Right hindlimb (tissue), 1 donor: ENCODE measurements at regions not wholly inside any gene's neighbourhood (a gene's known extent, or its start where the extent isn't known, plus 50 kb on each side); places are given as distances from the start of the nearest gene placed in this dataset.

ENCODE experiments used
- DNase-seq: peaks from one replicate; pipeline ENCODE4 v3.0.0-alpha.2; 2018

DNA sequence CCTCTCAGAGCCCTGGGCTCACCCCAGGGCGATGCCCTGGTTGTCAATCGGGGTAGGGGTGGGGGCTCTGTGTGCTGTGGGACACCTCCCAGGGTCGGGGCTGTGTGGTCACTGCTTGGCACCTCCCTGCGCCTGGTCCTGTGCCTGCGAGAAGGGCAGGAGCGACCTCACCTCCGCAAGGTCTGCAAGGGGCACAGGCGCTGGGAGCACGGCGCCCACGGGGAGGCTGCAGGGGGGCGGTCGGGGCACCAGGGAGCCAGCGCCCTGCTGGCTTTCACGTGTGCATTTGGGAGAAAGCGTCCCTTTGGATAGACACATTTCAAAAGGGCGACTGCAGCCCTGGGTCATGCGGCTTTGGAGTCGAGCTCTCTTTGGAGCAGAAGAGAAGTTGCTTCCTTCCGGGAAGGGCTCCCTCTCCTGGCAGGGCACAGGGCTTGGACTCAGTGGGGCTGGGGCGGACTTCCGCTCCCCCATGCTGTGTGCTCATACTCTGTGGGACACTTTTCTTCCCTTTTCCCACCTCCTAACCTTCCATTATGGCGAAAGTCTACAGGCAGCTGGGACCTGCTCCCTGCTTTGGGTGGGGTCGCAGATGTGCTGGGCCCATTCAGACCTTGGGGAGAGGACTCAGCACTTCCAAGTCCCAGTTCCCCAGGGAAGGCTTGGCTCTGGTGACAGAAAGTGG, 52.9 kb upstream of the SLC28A3 start:
- no peak for DNase-seq

DNA sequence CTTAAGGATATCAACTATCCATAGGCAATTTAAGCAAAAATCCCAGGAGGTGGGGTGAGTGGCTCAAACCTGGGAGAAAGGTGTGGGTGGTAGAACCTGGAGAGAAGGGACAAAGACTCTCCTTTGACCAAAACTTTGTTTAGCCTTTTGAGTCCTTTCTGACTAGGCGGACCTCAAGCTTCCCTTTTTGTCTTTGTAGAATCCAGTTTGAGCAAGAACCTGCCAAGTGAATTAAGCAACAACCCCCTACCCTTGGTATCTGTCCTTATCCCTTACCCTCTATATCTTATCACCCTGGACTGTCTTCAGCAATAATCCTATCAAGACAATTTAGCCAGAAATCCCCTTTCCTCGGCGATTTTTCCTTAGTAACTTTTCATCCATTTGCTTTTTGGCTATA, 53.5 kb upstream of the SLC28A3 start:
- DNase-seq: no peak

DNA sequence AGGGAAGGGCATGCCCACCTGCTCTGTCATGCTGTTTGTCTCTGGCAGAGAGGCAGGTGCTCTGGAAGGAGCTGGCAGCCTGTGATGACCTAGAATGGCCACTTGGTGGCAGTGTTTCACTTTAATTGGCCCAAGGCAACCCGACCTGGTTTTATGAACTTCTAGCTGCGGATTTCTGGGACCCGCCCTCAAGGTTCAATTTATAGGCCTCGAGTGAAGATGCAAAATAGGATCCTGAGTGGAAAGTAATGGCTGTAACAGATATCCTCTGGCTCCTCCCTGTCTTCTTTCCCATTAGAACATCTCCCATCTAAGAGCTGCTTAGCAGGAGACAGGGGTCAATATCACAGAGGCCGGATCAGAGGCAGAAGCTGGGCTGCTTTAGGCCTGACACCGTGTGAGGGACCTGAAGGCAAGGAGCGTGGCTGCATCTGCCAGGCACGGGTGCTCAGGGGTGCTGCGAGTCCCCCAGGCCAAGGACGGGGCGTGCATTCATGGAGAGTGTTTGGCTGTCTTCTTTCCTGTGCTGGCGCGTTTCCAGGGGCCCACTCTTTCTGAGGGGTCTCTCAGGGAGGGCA, 56.7 kb upstream of the SLC28A3 start:
- DNase-seq: peak; percentile 84

DNA sequence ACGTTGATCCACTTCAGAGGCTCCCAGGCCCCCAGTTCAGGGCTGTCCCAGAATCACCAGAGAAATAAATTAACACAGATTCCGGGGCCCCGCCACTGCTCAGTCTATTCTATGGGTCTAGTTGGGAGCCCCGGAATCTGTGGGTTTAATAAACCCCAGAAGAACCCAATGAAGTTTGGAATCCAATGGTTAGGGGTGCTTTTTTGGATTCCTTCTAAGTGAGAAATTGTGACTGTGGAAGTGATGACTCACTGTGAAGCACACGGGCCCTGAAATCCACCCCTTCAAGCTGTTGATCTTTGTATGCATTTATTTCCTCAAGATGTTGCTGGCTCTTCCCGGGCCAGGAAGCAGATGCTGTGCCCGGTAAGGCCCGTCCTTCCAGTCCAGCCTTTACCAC, 57.3 kb upstream of the SLC28A3 start:
- no peak for DNase-seq

DNA sequence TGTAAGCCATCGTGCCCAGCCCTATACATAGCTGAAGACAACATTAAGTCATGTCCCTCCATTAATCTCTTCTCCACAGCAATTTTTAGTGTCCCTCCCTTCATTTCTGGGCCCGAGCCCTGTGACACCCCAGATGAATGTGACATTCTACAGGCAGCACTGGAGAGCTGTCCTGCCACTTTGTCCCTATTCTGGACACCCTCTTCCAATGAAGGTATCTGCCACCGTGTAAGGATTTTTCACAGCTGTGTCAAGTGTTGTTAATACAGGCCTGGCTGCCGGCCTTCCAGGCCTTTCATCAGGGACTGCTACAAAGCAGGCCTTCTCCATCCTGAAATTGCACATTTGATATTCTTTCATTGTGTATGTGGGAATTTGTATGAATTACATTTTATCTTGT, 62.0 kb upstream of the SLC28A3 start:
- no peak for DNase-seq

DNA sequence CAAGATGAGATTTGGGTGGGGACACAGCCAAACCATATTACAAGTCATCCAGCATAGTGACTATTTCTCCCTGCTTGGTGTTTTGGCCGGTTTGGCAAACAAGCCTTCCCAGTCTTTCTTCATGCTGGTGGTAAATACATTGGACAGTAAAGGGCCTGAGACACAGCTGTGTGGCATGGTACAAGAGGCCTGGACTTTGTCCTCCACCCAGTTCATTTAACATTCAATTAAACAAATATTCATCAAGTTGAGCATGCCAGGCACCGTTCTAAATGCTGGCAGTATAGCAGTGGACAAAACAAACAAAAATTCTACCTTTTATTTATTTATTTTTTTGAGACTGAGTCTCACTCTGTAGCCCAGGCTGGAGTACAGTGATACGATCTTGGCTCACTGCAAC, 62.7 kb upstream of the SLC28A3 start:
- no peak for DNase-seq

DNA sequence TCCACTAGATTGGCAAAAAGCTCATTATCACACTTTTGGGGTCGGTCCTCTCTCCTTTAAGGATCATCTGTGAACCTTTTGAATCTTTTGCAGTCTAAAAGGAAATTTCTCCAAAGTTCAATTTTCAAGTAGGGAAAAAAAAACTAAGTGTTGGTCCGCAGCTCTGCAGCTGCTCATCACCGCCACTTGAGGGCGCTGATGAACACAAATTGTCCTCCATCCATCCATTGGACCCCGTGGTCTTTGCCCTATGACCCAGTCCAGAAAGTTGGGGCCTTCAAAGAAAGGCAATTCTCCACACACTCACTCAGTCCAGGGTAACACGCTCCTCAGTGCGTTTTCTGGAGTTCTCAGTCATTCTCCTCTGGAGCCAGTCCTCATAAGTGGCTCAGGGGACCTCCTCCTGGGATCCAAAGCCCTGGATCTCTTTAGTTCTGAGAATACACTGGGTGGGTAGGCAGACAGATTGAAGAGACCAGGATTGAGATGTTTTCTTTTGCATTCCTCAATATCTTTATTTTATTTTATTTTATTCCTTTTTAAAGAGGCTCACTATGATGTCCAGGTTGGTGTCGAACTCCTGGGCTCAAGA, 63.6 kb upstream of the SLC28A3 start:
- DNase-seq: no peak

DNA sequence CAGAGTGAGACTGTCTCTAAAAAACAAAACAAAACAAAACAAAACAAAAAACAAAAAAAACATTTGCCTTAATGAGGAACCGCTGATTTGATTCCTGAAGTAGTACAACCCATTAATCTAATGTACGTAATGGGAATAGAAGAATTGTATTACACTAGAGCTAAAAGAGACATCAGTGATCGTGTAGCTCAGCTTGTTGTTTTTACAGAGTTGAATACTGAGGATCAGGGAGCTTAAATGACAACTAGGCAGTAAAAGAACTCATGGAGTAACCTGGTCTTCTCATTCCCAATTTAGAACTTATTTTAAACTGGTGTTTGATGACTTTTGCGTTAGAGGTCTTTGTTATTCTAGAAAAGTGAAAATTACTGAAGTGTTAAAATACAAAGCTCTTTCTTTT, 65.1 kb upstream of the SLC28A3 start:
- no peak for DNase-seq

DNA sequence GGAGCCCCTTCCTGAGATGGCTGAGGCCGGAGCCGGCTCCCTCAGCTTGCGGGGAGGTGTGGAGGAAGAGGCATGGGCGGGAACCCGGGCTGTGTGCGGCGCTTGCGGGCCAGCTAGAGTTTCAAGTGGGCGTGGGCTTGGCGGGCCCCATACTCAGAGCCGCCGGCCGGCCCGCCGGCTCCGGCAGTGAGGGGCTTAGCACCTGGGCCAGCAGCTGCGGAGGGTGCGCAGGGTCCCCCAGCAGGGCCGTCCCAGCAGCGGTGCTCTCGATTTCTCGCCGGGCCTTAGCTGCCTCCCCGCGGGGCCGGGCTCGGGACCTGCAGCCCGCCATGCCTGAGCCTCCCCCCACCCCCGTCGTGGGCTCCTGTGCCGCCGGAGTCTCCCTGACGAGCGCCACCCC, 67.9 kb upstream of the SLC28A3 start:
- no peak for DNase-seq

DNA sequence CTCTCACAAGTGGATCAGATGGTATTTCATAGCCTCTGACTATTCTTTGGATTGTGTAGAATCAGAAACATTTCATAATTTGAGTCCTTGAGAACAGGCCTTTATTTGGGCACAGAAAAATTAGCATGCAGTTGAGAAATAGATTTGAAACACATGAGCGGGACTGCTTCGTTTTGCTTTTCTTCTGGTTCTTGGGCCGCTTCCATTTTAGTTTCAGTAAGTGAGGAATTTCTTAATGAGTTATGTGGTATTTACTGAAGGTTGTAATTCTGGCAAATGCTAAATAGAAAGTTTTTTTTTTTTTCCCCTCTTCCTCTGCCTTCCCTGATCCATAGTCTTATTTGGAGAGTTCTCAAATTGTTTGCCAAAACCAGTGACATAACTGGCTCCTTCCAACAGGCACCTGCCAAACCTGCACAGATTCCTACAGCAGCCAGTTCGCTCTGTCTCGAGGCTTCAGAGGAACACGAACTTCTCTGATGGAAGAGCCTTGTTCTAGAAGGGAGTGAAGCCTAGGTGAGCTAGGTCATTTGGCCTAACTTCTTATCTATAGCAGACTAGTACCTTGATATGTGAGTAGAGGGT, 71.2 kb upstream of the SLC28A3 start:
- no peak for DNase-seq

DNA sequence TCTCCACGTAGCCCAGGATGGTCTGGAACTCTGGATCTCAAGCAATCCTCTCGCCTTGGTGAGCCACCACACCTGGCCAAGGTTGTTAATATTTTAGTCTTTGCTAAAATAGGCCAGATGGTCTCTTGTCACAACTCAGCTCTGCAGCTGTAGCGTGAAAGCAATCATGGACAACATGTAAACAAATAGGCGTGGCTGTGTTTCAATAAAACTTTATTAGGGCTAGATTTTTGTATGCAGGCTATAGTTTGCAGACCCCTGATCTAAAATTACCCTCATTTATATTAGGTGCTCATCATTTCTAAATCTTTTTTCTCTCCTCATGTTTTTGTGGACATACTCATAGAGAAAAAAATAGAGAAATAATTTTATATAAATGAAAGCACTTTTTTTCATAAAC, 72.1 kb upstream of the SLC28A3 start:
- DNase-seq: no peak

DNA sequence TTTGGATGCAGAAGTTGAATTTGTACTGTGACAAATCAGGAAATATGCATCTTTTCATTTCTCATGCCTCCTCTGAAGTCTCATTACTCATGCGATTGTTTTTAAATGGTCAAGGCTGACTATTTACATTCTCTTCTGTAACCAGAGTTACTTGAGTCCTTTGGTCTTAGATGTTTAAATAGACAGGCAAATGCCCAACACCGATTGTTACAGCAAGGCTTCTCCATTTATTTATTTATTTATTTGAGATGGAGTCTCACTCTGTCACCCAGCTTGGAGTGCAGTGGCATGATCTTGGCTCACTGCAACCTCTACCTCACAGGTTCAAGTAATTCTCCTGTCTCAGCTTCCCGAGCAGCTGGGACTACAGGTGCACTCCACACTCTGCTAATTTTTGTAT, 72.7 kb upstream of the SLC28A3 start:
- DNase-seq: no peak

DNA sequence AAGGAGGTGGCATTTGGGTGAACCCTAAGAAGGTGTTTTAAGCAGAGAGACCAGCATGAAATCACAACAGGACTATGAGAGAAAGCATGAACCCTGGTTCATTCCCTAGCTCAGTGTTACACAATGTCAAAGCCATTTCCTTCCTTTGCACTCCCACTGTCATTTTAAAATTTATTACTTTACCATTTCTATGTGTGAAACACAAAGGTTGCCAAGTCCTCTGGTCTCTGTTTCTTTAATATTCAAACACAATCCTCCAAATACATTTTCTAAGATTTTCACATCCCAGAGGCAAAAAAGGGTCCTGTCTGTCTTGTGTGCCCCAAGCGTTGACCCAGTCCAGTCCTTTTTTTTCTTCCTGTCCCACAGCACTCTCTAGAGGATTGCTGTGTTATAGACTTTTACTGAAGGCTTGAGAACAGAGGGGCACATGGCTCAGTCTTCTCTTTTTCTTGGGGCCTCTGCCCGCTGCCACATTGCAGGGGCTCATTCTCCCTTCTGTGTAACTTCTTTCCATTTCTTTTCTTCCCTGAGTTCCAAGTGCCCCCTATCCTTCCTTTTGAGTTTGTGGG, 78.6 kb upstream of the SLC28A3 start:
- DNase-seq: no peak

DNA sequence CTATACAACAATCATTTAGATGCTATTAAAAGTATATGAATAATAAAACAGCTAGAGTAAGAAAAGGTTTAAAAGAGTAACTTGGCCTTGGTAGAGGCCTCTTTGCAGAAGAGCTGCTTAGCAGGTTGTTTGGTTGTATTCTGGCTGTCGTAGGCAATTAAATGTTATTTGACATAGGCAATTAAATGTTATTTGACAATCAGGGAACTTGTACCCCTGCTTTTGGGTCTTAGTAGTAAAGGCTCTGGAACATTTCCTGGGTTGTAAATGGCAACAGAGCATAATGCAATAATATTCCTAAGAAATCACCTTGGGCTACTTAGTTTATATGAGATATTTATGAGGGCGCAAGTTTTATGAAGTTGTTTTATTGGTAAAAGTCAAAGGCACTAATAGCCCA, 84.4 kb upstream of the SLC28A3 start:
- no peak for DNase-seq

DNA sequence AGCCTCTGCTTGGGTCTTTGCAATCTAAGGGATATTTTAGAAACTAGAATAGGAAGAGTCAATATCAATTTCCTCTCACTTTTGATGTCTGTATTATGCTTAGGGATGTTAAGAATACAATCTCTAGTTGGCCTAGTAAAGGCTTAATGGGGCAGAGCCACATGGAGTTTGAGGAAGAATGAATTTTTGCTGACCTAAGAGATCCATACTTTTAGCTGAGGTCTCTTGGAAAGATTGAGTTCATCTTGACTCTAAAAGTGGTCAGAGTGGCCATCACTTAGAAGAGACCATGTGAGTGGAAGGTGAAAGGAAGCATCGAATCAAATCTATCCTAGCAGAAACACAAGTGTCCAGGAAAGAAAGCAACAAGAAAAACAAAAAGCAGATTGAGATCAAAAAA, 92.2 kb upstream of the SLC28A3 start:
- no peak for DNase-seq

DNA sequence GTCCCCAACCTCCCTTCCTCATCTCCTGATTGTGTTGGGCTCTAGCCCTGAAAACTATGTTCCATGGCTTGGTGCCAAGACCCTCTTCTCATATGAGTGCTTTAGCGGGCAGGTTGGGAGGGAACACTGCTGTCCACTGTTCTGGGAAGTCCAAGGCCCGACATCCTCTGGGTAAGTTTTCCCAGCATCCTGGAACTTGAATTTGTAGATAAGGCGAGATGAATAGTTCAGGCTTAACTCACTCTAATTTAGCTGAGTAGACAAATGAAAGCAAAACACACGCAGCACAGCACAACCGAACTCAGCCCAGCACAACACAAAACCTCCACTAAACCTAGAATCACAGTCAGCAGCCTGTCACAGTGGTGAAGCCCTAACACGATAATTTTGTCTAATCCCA, 95.3 kb upstream of the SLC28A3 start:
- no peak for DNase-seq

DNA sequence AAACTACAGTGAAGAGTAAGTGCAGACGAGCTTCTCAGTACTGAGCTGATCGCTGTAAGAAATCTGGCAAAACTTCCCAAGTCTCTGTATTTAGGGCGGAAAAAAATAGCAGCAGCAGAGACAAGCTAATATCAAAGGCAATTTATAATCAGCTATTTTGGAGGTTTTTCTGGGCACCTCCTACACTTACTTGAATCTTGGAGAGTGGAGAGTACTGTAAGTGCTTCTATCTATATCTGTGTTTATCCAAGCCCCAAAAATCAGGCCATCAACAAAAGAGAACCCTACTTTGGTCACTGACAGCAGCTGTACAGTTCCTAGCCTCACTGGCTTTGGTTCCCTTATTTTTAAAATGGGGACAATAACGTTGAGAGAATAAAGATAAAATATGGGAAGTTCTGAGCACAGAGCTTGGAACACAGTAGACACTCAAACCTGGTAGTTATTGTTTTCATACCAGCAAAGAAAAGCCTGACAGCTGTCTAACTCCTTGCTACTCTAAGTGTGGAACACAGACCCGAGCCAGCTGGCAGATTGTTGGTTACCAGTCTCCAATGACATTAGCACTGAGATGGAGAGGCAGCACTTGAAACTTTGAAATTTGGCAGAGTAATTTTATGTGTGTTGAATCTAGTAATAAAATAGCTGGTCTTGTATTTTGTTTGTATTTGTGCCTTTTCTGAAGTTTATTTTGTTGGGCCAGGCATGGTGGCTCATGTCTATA, 96.0 kb upstream of the SLC28A3 start:
- DNase-seq: peak; percentile 53

DNA sequence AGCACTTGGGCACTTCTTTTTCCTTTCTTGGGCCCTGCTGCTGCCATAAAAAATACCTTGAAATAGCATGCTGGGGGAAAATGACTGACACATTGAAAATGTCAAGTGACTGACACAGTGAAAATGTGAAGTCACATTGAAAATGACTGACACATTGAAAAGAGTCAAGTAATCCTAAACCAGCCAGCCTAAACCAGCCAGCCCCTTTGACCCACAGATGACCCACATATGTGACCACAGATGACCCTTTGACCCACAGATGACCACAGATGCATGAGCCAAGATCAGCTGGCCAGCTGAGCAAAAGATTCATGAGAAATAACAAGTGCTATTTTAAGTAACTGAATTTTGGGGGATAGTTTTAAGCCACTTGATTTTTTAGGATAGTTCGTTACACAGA, 97.8 kb upstream of the SLC28A3 start:
- DNase-seq: no peak

DNA sequence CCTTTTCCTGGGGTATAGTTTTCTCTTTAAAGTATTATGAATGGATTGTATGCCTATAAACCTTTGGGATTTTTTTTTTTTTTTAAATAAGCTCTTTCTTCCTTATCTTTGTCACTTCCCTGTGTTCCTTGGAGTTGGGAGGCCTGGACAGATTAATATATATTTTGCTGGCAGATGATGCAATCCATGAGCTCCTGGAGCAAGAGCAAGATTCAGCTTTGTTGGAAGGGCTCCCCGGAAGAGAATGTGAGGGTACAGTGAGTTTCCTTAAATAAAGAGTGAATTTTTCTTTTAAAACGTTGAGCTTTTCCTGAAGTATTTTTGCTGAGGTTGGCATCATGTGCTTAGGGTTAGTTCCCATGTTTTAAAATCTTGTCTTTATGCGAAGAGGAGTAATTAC, 98.7 kb upstream of the SLC28A3 start:
- no peak for DNase-seq

DNA sequence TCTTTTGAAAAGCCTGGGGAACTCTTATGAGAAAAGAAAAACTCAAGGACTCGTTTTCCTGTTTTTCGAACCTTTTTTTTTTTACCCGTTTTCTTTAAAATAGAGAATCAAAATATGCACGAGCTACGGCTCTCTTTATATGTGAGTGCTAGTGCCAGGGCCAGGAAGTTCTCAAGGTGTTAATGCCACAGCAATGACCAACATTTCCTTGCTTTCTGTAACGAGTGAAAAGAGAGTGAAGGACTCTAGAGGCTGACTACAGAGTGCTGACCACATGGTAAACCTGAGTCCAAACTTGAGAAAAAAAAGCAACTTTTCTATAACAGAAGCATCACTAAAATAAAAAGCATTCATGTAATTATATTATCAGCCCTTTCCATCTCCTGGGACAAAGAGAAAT, 102.2 kb upstream of the SLC28A3 start:
- no peak for DNase-seq

DNA sequence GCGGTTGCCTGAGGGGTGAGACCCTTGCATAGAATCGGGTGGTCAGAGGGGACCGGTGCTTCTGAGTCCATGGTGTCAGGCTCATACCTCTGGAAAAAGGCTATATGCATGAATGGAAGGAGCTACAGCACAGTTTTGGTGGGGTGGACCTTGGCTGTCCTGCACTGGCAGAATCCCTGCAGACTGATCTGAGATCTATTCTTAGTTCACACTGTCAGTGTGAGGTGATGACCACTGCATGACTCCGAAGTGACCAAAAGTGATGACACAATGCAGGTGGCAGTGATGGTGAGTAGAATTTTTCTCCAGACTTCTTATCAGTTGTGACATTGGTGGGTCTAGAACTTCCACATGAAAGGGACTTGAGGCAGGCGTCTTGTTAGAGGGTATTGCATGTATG, 105.2 kb upstream of the SLC28A3 start:
- no peak for DNase-seq

DNA sequence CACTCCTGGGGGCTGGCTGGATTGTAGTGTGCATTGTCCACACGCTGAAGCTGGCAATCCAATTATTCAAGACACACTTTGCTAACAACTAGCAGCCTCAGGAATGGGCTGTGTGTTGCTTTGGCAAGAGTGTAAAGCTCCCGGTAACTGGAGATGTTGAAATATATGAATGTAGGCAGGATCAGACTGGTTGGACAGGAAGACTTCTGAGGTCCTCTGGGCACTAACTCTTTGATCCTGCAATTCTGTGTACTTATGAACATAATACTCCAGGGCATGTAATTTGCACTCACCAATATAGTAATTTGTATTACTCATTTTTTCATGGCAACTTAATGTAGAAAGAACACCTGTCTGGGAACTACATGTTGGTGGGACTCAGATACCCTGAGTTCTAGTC, 106.7 kb upstream of the SLC28A3 start:
- DNase-seq: no peak

DNA sequence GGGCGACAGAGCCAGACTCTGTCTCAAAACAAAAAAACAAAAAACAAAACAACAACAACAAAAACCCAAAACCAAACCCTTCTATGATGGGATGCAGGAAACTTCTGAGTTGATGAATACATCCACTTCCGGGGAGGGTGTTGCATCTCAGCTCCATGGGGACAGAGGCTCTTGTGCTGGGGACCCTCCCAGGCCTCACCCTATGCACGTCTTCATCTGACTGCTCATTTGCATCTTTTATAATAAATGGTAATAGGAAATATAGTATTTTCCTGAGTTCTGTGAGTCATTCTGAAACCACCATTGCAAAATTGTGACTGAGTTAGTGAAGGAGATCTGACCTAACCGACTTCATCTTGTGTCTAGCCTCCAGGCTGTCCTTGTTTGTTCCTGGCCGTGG, 109.5 kb upstream of the SLC28A3 start:
- DNase-seq: no peak

DNA sequence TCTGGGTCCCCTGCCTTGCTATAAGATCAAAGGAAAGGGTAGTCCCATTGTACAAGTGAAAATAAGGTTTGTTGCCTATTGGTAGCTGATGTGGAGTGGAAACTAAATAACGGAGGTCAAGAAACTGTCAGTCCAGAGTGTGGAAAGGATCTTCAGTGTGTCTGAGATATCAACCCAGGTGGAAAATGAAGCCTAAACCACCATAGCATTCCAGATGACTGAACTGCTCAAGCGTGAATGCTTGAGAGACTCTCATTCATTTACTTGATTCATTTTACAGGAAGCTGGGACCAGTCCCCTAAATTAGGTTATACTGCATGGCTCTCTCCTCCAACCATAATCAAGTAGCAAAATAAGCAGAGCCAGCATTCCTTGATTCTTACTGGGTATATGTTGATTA, 116.0 kb upstream of the SLC28A3 start:
- no peak for DNase-seq
